D341Med (cell line): ENCODE measurements at regions not wholly inside any gene's neighbourhood (a gene's known extent, or its start where the extent isn't known, plus 50 kb on each side); places are given as distances from the start of the nearest gene placed in this dataset.

Experiments
- DNase-seq: peaks from one replicate; pipeline ENCODE4 v3.0.0; 2012; ENCODE audit warnings: low spot score

DNA sequence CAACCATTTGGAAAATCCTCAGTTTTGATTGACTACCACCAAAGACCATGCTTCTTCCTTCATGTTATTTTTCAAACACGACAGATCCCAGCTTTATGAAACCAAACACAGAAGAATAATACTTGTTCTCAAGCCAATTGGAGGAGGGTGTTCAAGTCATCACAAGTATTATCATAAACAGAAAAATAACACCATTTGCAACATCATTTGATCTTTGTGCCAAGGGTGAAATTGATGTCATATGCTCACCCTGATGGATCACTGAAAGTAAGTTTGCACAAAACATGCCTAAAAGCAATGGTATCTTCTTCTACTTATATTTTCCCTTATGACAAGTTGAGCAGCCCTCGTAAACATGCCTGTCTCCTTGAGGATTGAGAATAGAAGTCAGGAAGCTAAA lies 448.0 kb upstream of the ZEB2 start:
- no peak for DNase-seq

GRCh38 chr2:144965172-144965571 lies 445.3 kb upstream of the ZEB2 start:
- DNase-seq = no peak

DNA sequence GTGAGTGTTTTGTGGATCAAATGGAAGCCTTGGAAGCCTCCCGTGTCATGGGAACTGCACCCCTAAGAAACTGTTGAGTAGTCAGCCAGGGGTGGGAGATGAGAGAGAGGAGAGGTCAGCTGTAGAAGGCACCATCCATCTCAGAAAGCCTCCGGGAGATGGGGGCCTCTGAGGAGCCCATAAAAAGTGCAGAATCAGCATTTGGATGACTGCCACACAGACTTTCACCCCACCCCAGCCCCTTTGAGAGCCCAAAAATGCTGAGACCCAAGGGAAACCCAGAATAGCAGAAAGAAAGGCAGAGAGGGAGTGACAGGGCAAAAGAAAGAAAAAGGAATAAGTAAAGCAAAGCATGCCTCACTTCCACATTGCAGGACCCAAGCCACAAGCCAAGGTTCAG lies 443.1 kb upstream of the ZEB2 start:
- no peak for DNase-seq

GRCh38 chr2:144959416-144959815 lies 439.5 kb upstream of the ZEB2 start:
- no peak for DNase-seq

DNA sequence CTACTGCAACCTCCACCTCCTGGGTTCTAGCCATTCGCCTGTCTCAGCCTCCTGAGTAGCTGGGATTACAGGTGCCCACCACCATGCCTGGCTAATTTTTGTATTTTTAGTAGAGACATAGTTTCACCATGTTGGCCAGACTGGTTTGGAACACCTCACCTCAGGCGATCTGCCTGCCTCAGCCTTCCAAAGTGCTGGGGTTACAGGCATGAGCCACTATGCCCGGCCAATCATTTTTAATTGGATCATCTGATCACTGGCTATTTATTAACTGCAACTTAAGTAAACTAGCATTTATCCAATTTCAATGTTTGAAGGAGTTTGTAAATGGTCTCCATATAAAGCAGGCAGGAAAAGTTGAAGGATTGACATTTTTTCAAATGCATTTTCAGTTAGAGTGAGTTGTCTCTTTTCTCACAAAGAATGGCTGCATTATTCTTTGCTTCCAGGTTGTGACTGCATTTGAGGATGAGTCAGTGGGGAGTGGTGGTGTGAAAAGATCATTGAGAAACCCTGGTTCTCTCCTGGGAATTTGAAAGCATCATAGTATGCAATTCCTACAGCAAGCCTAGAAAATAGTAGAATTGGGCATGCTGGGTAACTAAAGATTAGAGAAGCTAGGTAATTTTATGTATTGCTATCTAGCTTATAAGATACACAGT lies 431.1 kb upstream of the ZEB2 start:
- no peak for DNase-seq

GRCh38 chr2:144948205-144948855 lies 428.4 kb upstream of the ZEB2 start:
- DNase-seq = no peak

- no peak for DNase-seq
Measured at GRCh38 chr2:144947709-144948037, 427.8 kb upstream of the ZEB2 start.

- no peak for DNase-seq
Measured at GRCh38 chr2:144946263-144946662, 426.3 kb upstream of the ZEB2 start.

- no peak for DNase-seq
Measured at GRCh38 chr2:144944546-144945220, 424.8 kb upstream of the ZEB2 start.

- DNase-seq = no peak
Measured at GRCh38 chr2:144943986-144944385, 424.1 kb upstream of the ZEB2 start.

GRCh38 chr2:144943293-144943941 lies 423.5 kb upstream of the ZEB2 start:
- no peak for DNase-seq

DNA sequence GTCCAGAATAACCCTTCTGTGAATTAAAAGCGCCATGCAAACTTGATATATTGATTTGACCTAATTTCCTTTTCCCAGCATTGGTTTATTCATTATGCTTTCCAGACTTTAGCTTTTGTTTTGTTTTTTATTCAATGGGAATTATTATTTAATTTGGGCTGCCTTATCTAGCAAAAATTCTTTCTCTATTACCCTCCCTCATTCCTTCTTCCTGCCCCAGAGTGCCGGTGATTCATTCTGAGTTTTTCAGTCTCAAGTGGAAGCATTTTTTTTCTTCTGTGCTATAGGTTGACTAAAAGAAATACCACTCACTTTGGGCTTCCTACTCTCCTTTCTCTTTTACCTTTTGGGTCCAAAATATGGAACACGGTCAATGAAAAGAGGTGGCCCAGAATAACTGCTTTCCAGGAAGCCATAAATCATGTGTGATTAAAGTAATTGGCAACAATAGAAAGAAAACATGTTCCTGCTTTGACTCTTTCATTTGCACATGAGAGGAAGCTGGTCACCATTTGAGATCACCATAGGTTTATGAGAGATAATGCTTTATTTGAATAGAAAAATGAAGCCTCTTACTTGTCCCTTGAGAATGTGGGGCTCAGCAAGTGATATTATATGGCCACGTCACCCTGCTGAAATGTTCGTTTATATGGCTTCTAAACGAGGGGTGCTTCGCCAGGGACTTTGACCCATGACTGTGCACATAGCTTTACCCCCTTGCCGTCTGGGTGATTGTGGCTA lies 422.8 kb upstream of the ZEB2 start:
- no peak for DNase-seq

DNA sequence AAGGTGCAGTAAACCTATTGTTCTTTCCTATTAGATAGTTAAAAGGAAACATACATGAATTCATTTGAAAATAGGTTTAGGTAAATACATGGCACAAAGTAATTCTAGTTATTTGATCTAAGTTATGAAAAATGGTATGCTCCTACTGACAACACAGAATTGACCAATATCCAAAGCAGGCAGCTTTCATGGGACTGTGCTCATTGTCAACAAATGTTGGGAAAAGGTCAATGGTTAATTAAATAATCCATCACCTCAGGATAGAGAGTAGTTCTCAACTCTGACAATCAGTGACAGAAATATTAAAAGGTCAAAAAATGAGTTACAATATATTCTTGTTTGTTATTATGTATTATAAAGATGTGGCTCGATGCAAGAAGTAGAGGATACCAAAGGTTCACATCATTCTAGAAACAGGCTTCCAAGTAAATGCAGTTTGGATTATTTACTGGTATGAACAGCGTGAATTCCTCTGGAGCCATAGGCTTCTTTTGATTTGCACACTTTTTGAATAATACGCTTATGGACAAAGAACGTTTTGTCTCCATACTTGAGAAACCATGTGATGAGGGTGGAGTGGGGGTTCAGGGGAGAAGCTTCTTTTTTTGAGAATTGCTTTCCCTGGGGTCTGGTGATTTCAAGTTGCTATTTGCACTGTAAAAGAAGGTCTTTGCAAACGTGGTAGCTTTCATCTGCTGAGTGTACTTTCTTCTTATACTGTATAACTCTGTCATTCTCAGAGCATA lies 422.0 kb upstream of the ZEB2 start:
- no peak for DNase-seq

- no peak for DNase-seq
Measured at GRCh38 chr2:144939590-144939989, 419.7 kb upstream of the ZEB2 start.

GRCh38 chr2:144937910-144938709 lies 418.2 kb upstream of the ZEB2 start:
- no peak for DNase-seq

DNA sequence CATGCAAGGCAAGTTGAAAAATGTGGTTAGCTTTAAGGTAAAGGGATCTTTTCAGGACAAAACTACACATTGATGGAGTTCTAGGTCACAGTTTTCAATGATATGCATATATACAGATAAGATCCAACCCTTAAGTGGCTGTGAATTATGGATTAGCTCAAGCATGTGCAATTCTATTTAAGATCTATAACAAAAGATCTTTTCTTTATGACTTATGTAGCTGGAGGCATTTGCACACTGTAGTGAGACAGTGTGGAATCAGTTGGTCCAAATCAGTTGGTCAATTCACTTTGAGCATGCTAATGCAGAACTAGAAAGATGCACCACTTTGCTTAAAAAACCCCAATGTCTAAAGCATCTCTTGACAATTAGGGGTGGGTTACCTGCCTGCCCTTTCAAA lies 417.1 kb upstream of the ZEB2 start:
- DNase-seq = no peak

- DNase-seq = no peak
Measured at GRCh38 chr2:144936442-144936841, 416.5 kb upstream of the ZEB2 start.

DNA sequence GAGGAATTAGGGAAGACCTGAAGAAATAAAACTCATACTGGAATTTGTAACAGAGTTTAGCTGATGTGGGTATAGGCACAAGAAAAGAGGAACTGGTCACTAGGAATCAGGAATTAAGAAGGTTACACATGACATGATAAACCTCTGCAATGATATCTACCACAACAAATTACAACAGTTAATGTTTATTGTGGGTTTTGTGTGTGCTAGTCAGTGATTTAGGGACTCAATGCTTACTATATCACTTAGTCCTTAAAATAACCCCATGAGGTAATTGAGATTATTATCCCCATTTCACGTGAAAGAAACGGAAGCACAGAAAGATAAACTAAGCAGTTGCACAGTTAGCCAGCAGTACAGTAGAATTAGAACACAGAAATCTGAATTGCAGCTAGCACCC lies 415.8 kb upstream of the ZEB2 start:
- no peak for DNase-seq

DNA sequence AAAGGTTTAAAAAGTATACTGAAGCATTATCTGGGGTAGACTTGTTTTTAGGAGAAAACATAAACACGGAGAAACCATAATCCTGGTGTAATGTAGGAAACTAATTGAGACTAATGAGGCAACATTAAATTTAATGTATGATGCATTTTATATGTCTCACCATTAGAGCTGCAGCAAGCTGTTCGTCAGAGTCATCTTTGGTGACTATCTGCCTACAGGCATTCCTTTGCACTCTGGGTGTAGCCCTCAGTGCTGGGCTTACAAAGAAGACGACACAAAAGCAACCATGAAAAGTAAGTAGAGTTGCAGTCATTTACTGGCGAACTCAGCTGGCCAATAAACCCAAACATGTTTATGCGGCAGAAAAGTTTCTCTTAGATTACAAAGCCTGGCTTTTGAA lies 415.3 kb upstream of the ZEB2 start:
- no peak for DNase-seq

DNA sequence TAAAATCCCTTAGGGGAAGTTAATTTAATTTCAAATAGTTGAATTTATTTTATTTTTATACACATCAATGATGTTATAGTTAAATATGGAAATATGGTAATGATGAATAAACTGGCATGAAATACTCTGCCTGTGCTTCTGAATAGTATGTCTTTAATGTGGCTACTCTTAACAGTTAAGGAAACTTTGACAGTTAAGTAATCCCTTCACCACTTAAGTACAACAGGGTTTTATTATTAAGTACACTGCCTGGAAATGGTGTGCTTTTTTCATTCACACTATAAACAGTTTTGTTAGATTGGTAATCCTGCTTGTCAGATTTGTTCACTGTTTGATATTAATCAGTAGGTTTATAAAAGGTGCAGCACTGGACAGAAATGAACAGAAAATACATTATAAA lies 412.0 kb upstream of the ZEB2 start:
- DNase-seq = no peak

DNA sequence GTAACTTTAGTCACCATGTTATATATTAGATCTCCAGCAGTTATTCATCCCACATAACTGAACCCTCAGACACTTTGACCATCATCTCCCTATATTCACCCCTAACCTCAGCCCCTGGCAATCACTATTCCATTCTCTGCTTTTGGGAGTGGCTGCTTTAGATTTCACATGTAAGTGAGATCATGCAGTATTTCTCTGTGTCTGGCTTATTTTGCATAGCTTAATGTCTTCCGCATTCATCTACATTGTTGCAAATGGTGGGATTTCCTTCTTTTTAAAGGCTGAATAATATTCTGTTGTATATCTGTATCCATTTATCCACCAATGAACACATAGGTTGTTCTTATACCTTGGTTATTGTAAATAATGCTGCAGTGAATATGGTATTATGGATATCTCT lies 411.6 kb upstream of the ZEB2 start:
- DNase-seq = no peak
